T47D (cell line): ENCODE measurements at regions not wholly inside any gene's neighbourhood (a gene's known extent, or its start where the extent isn't known, plus 50 kb on each side); places are given as distances from the start of the nearest gene placed in this dataset.

Experiments used
- DNase-seq, 2 experiments: peaks; one replicate each; pipeline versions ENCODE4 v3.0.0 to v3.0.0-alpha.2; 2011 to 2012; ENCODE audit warnings: low read depth in 1 of 2, low spot score in 1 of 2
- JUND ChIP-seq: IDR thresholded peaks from 2 replicates; pipeline ENCODE4 v1.6.1; 2012; ENCODE audit warnings: low read depth
- in situ Hi-C: cut with HindIII; loops from 2 replicates; pipeline ENCODE4 v1.10.0; 2016; ENCODE audit warnings: low sequenced_read_pairs, low pct_unique_long_range_greater_than_20kb

- no peak for TF ChIP-seq JUND
- no peak for DNase-seq
- in situ Hi-C loops = no loop called here
Measured at GRCh38 chr18:75582940-75583339, 155.4 kb upstream of the SMIM21 start.

GRCh38 chr18:75582406-75582821 is 154.9 kb upstream of the SMIM21 start:
- no peak for TF ChIP-seq JUND
- in situ Hi-C loops = no loop called here
- no peak for DNase-seq

GRCh38 chr18:75581336-75582131 is 154.0 kb upstream of the SMIM21 start:
- TF ChIP-seq JUND = no peak
- no peak for DNase-seq
- in situ Hi-C loops = no loop called here

GRCh38 chr18:75574187-75574586 is 146.7 kb upstream of the SMIM21 start:
- DNase-seq = no peak
- TF ChIP-seq JUND = no peak
- in situ Hi-C loops = no loop called here

GRCh38 chr18:75563150-75563549 is 135.6 kb upstream of the SMIM21 start:
- no peak for TF ChIP-seq JUND
- in situ Hi-C loops = no loop called here
- no peak for DNase-seq

GRCh38 chr18:75562216-75562615 is 134.7 kb upstream of the SMIM21 start:
- TF ChIP-seq JUND = no peak
- no peak for DNase-seq
- in situ Hi-C loops = no loop called here

GRCh38 chr18:75558790-75559189 is 131.3 kb upstream of the SMIM21 start:
- TF ChIP-seq JUND = no peak
- in situ Hi-C loops = no loop called here
- DNase-seq = no peak

- in situ Hi-C loops = no loop called here
- TF ChIP-seq JUND = no peak
- DNase-seq = no peak
Measured at GRCh38 chr18:75556841-75557240, 129.3 kb upstream of the SMIM21 start.

- in situ Hi-C loops = no loop called here
- DNase-seq = no peak
- no peak for TF ChIP-seq JUND
Measured at GRCh38 chr18:75554644-75555185, 127.2 kb upstream of the SMIM21 start.

- no peak for TF ChIP-seq JUND
- no peak for DNase-seq
- in situ Hi-C loops = no loop called here
Measured at GRCh38 chr18:75554176-75554575, 126.7 kb upstream of the SMIM21 start.

- in situ Hi-C loops = no loop called here
- no peak for DNase-seq
- TF ChIP-seq JUND = no peak
Measured at GRCh38 chr18:75553021-75553420, 125.5 kb upstream of the SMIM21 start.

GRCh38 chr18:75551071-75551470 is 123.6 kb upstream of the SMIM21 start:
- in situ Hi-C loops = no loop called here
- DNase-seq = no peak

GRCh38 chr18:75548353-75548905 is 120.9 kb upstream of the SMIM21 start:
- in situ Hi-C loops = no loop called here
- no peak for TF ChIP-seq JUND

More at GRCh38 chr18:75551071-75551470, 123.6 kb upstream of the SMIM21 start:
- no peak for TF ChIP-seq JUND

More at GRCh38 chr18:75548353-75548905, 120.9 kb upstream of the SMIM21 start:
- DNase-seq = peak in 1 of 2 experiments; percentile 37
